Left ventricle myocardium inferior (tissue), 1 donor: ENCODE measurements at regions not wholly inside any gene's neighbourhood (a gene's known extent, or its start where the extent isn't known, plus 50 kb on each side); places are given as distances from the start of the nearest gene placed in this dataset.

Experiments used
- DNase-seq: peaks from one replicate; pipeline ENCODE4 v3.0.0-alpha.2; 2020
- H3K27ac ChIP-seq: fragments of 200-600 bp; replicated peaks from 2 replicates; pipeline ENCODE4 v1.8.0; 2021
- H3K27me3 ChIP-seq: fragments of 200-600 bp; 2 replicates; pipeline ENCODE4 v1.8.0; 2021; ENCODE audit warnings: low read depth
- H3K36me3 ChIP-seq: fragments of 200-600 bp; 2 replicates; pipeline ENCODE4 v1.8.0; 2021
- H3K4me1 ChIP-seq: fragments of 200-600 bp; 2 replicates; pipeline ENCODE4 v1.8.0; 2021
- H3K4me3 ChIP-seq: fragments of 200-600 bp; 2 replicates; pipeline ENCODE4 v1.8.0; 2021; ENCODE audit warnings: mild to moderate bottlenecking, moderate library complexity
- H3K9me3 ChIP-seq: fragments of 200-600 bp; replicated peaks from 2 replicates; pipeline ENCODE4 v1.8.0; 2021
- CTCF ChIP-seq: fragments of 200-600 bp; IDR thresholded peaks from 2 replicates; pipeline ENCODE4 v1.8.0; 2021; ENCODE audit warnings: antibody characterized with exemption, mild to moderate bottlenecking, borderline replicate concordance
- intact Hi-C: fragments of 100-400 bp; cut with micrococcal nuclease; formaldehyde crosslinking; loops from one replicate; pipeline ENCODE4 v1.11.0; 2022
- donor health status: DM: no; HTN: yes; CAD: no; lungs with severe emphysema.

DNA sequence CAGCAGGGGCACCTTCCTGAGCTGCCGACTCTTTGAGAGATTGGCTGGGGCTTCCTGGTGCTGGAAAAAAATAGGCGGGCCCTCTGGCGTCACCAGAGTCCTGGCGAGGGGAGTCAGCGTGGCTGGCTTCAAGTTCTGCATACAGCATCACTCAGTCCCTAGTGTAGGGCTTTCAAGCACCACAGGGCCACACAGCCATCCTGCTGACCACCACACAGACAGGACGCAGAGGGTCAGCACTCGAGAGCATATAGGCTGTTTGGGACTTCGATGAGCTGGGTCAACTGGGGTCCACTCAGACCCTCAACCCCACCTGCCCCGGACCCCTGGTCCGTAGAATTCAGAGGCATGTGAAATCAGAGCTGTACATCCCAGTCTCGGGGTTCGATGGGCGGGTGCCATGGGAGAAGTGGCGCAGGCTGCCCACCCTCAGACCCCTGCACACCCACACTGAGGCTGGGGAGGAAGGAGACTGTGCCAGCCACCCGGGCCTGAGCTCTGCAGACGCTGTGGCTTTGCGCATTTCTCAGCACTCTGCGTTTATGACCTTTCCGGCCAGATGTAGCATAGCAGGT, 1131.9 kb downstream of the BRD1 start:
- Histone ChIP-seq H3K9me3 (no peaks in the 10 kb centered on the region), H3K27ac (no peak overlapping the region), H3K27me3 (peaks cover 41% of the 10 kb centered on the region), H3K4me3 (no peak overlapping the region), H3K36me3 (no peaks in the 10 kb centered on the region), H3K4me1 (no peaks in the 10 kb centered on the region)
- TF ChIP-seq CTCF, result no peak
- no peak for DNase-seq
- intact Hi-C loops, result no loop called here

DNA sequence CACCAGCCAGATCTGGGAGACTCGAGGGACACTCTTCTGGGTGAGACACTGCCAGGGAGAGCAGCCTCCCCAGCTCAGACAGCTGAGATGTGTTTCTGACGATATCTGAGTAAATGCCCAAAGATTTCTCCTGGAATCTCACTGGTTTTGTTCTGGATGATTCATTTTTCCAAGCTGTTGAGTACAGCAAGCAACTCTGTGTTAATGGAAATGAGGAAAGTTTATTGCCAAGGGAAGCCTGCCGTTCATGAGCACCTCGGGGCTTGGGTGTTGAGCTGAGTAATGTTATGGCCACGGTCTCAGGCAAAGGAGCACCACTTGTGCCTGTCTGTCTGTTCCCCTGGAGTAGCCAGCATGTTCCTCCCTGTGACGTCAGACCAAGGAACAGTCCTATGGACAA, 1132.4 kb downstream of the BRD1 start:
- Histone ChIP-seq H3K27ac (no peak overlapping the region), H3K27me3 (peaks cover 40% of the 10 kb centered on the region), H3K4me3 (no peak overlapping the region), H3K9me3 (no peaks in the 10 kb centered on the region), H3K4me1 (no peaks in the 10 kb centered on the region), H3K36me3 (no peaks in the 10 kb centered on the region)
- intact Hi-C loops, result no loop called here
- no peak for DNase-seq
- TF ChIP-seq CTCF, result no peak

- Histone ChIP-seq H3K27me3 (peaks cover 42% of the 10 kb centered on the region), H3K4me3 (no peak overlapping the region), H3K4me1 (no peaks in the 10 kb centered on the region), H3K9me3 (no peaks in the 10 kb centered on the region), H3K36me3 (no peaks in the 10 kb centered on the region), H3K27ac (no peak overlapping the region)
- intact Hi-C loops, result no loop called here
- TF ChIP-seq CTCF, result no peak
- DNase-seq, result no peak
Measured at GRCh38 chr22:48694296-48694883, 1133.3 kb downstream of the BRD1 start.

- Histone ChIP-seq H3K4me3 (no peak overlapping the region), H3K36me3 (no peaks in the 10 kb centered on the region), H3K27me3 (peaks cover 42% of the 10 kb centered on the region), H3K4me1 (no peaks in the 10 kb centered on the region), H3K9me3 (no peaks in the 10 kb centered on the region), H3K27ac (no peak overlapping the region)
- no peak for TF ChIP-seq CTCF
- intact Hi-C loops, result no loop called here
- DNase-seq, result no peak
Measured at GRCh38 chr22:48693377-48694135, 1134.1 kb downstream of the BRD1 start.

GRCh38 chr22:48692734-48693376, 1134.8 kb downstream of the BRD1 start:
- no peaks in the 10 kb centered on the region for H3K9me3 ChIP-seq
- intact Hi-C loops, result no loop called here
- no peaks in the 10 kb centered on the region for H3K4me1 ChIP-seq
- H3K36me3 ChIP-seq, result no peaks in the 10 kb centered on the region
- H3K4me3 ChIP-seq, result no peak overlapping the region
- no peak overlapping the region for H3K27ac ChIP-seq
- DNase-seq, result no peak
- H3K27me3 ChIP-seq, result peaks cover 42% of the 10 kb centered on the region
- no peak for TF ChIP-seq CTCF
